ENCODE measurements at regions not wholly inside any gene's neighbourhood (a gene's known extent, or its start where the extent isn't known, plus 50 kb on each side); places are given as distances from the start of the nearest gene placed in this dataset.

DNA sequence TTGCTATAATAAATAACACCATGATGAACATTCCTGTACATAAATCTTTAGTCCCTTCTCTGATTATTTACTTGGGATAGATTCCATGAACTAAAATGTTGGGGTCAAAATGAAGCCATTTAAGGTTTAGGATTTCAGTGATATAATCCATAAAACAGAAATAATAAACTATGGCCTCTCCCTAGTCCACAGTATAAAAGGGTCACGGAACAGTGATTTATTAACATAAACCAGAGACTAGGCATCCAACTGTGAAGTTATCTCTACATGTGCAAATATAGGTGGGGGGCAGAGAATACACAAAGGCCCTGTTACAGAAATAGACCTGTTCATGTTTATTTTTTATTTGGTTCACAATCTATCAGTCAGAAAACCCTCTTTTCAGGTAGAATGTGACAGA lies 499.1 kb upstream of the SLIT2 start:
- TF ChIP-seq POLR2A (IDR thresholded peaks at IDR 0.05): no peak
- TF ChIP-seq EP300 (IDR thresholded peaks at IDR 0.05; ENCODE audit: low read depth): no peak
- TF ChIP-seq, protein P1, sequence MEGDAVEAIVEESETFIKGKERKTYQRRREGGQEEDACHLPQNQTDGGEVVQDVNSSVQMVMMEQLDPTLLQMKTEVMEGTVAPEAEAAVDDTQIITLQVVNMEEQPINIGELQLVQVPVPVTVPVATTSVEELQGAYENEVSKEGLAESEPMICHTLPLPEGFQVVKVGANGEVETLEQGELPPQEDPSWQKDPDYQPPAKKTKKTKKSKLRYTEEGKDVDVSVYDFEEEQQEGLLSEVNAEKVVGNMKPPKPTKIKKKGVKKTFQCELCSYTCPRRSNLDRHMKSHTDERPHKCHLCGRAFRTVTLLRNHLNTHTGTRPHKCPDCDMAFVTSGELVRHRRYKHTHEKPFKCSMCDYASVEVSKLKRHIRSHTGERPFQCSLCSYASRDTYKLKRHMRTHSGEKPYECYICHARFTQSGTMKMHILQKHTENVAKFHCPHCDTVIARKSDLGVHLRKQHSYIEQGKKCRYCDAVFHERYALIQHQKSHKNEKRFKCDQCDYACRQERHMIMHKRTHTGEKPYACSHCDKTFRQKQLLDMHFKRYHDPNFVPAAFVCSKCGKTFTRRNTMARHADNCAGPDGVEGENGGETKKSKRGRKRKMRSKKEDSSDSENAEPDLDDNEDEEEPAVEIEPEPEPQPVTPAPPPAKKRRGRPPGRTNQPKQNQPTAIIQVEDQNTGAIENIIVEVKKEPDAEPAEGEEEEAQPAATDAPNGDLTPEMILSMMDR (IDR thresholded peaks at IDR 0.05): no peak
- no peak for TF ChIP-seq POLR2AphosphoS5 (IDR thresholded peaks at IDR 0.05)

All from transverse colon (tissue), 4 donors.